Mesenchymal stem cell (in vitro differentiated cells and primary cell): ENCODE measurements at regions not wholly inside any gene's neighbourhood (a gene's known extent, or its start where the extent isn't known, plus 50 kb on each side); places are given as distances from the start of the nearest gene placed in this dataset.

ENCODE experiments used
- DNase-seq: peaks from one replicate; pipeline ENCODE4 v3.0.0-alpha.2; 2013
- H2AFZ ChIP-seq: one replicate; pipeline ENCODE4 v1.6.1; 2013; ENCODE audit warnings: low read depth, mild to moderate bottlenecking, control low read depth, inconsistent platforms, low read length, moderate library complexity
- H2AK5ac ChIP-seq: 2 replicates; pipeline ENCODE4 v1.6.1; 2013; ENCODE audit warnings: low read length, moderate library complexity, mild to moderate bottlenecking, inconsistent platforms; ENCODE audit not compliant: severe bottlenecking
- H2BK120ac ChIP-seq: one replicate; pipeline ENCODE4 v1.6.1; 2013; ENCODE audit warnings: low read depth, mild to moderate bottlenecking, inconsistent platforms, low read length, moderate library complexity
- H2BK12ac ChIP-seq, 2 experiments: one replicate each; pipeline ENCODE4 v1.6.1; 2013; ENCODE audit warnings: inconsistent platforms in 2 of 2, low read length in 2 of 2, mild to moderate bottlenecking in 2 of 2, moderate library complexity in 2 of 2, control low read depth in 1 of 2
- H2BK15ac ChIP-seq: one replicate; pipeline ENCODE4 v1.6.1; 2013; ENCODE audit warnings: mild to moderate bottlenecking, low read depth, inconsistent platforms; ENCODE audit not compliant: poor library complexity, severe bottlenecking
- H2BK5ac ChIP-seq: 2 replicates; pipeline ENCODE4 v1.6.1; 2013; ENCODE audit warnings: low read depth, mild to moderate bottlenecking, low read length, control low read depth, inconsistent platforms; ENCODE audit not compliant: poor library complexity, severe bottlenecking
- H3K14ac ChIP-seq, 2 experiments: one replicate each; pipeline ENCODE4 v1.6.1; 2013; ENCODE audit warnings: inconsistent platforms in 2 of 2, low read length in 2 of 2, control low read depth in 1 of 2, mild to moderate bottlenecking in 1 of 2, moderate library complexity in 1 of 2
- H3K18ac ChIP-seq, 2 experiments: one replicate each; pipeline ENCODE4 v1.6.1; 2013; ENCODE audit warnings: inconsistent platforms in 2 of 2, low read length in 2 of 2, control low read depth in 1 of 2, low read depth in 1 of 2, mild to moderate bottlenecking in 1 of 2
- H3K23ac ChIP-seq, 2 experiments: one replicate each; pipeline ENCODE4 v1.6.1; 2013; ENCODE audit warnings: inconsistent platforms in 2 of 2, low read length in 2 of 2, mild to moderate bottlenecking in 2 of 2, moderate library complexity in 2 of 2, control low read depth in 1 of 2
- H3K27ac ChIP-seq: 2 replicates; pipeline ENCODE4 v1.5.1; 2013; ENCODE audit warnings: mild to moderate bottlenecking, moderate library complexity, low read length, control low read depth, inconsistent platforms; ENCODE audit not compliant: poor library complexity, severe bottlenecking
- H3K27me3 ChIP-seq, 2 experiments: 2 replicates each; pipeline versions ENCODE4 v1.6.1 to v1.7.0; 2013; ENCODE audit warnings: low read length in 2 of 2, mild to moderate bottlenecking in 2 of 2, moderate library complexity in 2 of 2, control low read depth in 1 of 2, inconsistent platforms in 1 of 2; ENCODE audit not compliant: control insufficient read depth in 1 of 2, insufficient read depth in 1 of 2
- H3K36me3 ChIP-seq, 2 experiments: 2 replicates each; pipeline versions ENCODE4 v1.6.1 to v1.7.0; 2013; ENCODE audit warnings: low read length in 2 of 2, control low read depth in 1 of 2, inconsistent platforms in 1 of 2, low read depth in 1 of 2, mild to moderate bottlenecking in 1 of 2; ENCODE audit not compliant: insufficient read depth in 2 of 2, control insufficient read depth in 1 of 2
- H3K4ac ChIP-seq, 2 experiments: one replicate each; pipeline ENCODE4 v1.6.1; 2013; ENCODE audit warnings: inconsistent platforms in 2 of 2, low read length in 2 of 2, mild to moderate bottlenecking in 2 of 2, moderate library complexity in 2 of 2, control low read depth in 1 of 2, low read depth in 1 of 2
- H3K4me1 ChIP-seq: 2 replicates; pipeline ENCODE4 v1.6.1; 2013; ENCODE audit warnings: low read depth, low read length, control low read depth; ENCODE audit not compliant: control insufficient read depth, insufficient read depth
- H3K4me2 ChIP-seq: 2 replicates; pipeline ENCODE4 v1.6.1; 2013; ENCODE audit warnings: low read length, mild to moderate bottlenecking, inconsistent platforms; ENCODE audit not compliant: poor library complexity, severe bottlenecking
- H3K4me3 ChIP-seq, 2 experiments: 2 replicates each; pipeline versions ENCODE4 v1.5.1 to v1.7.0; 2013; ENCODE audit warnings: low read length in 2 of 2, mild to moderate bottlenecking in 2 of 2, control low read depth in 1 of 2, low read depth in 1 of 2; ENCODE audit not compliant: insufficient read depth in 1 of 2
- H3K79me1 ChIP-seq: replicated peaks from 2 replicates; pipeline ENCODE4 v1.6.1; 2013; ENCODE audit warnings: mild to moderate bottlenecking, control low read depth, low read length, inconsistent platforms; ENCODE audit not compliant: poor library complexity, severe bottlenecking
- H3K9ac ChIP-seq: 2 replicates; pipeline ENCODE4 v1.7.0; 2013; ENCODE audit warnings: mild to moderate bottlenecking, low read length, moderate library complexity
- H3K9me3 ChIP-seq: 2 replicates; pipeline ENCODE4 v1.7.0; 2013; ENCODE audit warnings: mild to moderate bottlenecking, low read length; ENCODE audit not compliant: control insufficient read depth
- H4K8ac ChIP-seq: one replicate; pipeline ENCODE4 v1.6.1; 2013; ENCODE audit warnings: inconsistent platforms, mild to moderate bottlenecking, low read length, moderate library complexity
- H4K91ac ChIP-seq: one replicate; pipeline ENCODE4 v1.6.1; 2013; ENCODE audit warnings: mild to moderate bottlenecking, low read length, inconsistent platforms
- WGBS: methylation state at CpG from one replicate; pipeline ENCODE4 v1.1.7; 2013; ENCODE audit warnings: mixed read lengths; 5-methylcytosine and 5-hydroxymethylcytosine counted together

DNA sequence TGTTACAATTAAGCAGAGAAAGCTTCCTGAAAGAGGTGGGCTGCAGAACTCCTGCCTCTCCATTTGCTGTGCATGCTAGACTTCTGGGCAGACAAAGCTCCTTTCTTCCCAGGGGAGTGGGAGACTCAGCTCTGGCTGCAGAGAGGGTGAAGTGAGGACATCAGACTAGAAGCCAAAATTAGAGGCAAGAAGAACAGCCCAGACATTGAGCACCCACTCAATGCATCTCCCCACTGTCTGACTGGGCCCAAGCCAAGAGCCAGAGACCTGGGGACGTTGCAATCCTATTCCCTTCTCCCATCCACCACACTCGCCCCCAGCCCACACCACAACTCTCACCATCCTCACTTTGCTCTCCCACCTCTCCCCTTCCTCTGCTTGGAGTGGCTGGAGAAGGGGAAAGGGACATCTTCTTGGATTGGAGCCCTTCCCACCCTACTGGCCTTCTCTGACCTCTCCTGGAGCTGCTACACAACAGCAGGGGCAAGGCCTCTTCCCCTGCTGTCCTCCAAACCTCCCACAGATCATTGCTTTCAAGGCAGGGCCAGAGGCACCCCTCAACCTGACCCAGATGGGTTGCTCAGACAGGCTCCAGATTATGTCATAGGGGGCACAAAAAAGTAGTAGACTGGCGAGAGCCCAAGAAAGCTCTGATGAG lies 477.7 kb upstream of the CADM1 start:
- Histone ChIP-seq H3K79me1 (no peaks in the 10 kb centered on the region), H2AK5ac (no peak overlapping the region), H2BK5ac (no peak overlapping the region), H3K4ac (no peak overlapping the region), H2AFZ (no peak overlapping the region), H4K8ac (no peak overlapping the region), H4K91ac (no peak overlapping the region), H2BK15ac (no peak overlapping the region), H3K36me3 (no peaks in the 10 kb centered on the region), H3K18ac (no peak overlapping the region), H3K27ac (no peak overlapping the region), H3K4me2 (no peak overlapping the region), H3K4me3 (no peak overlapping the region), H3K23ac (no peak overlapping the region), H3K14ac (no peak overlapping the region), H3K4me1 (peaks cover 6% of the 10 kb centered on the region), H2BK12ac (no peak overlapping the region), H3K9me3 (no peaks in the 10 kb centered on the region), H3K27me3 (peaks cover 0 to 8% of the 10 kb centered on the region in 2 experiments), H3K9ac (no peak overlapping the region), H2BK120ac (no peak overlapping the region)
- DNase-seq, result no peak
- 80% methylated on average over 3 of the region's 3 CpGs for WGBS

GRCh38 chr11:115981104-115981481 lies 476.9 kb upstream of the CADM1 start:
- H3K36me3 ChIP-seq, result no peaks in the 10 kb centered on the region
- no peak overlapping the region for H4K91ac ChIP-seq
- no peak overlapping the region for H2AK5ac ChIP-seq
- WGBS, result 86% methylated on average over 2 of the region's 3 CpGs
- H3K23ac ChIP-seq, result no peak overlapping the region
- H3K79me1 ChIP-seq, result no peaks in the 10 kb centered on the region
- no peaks in the 10 kb centered on the region for H3K9me3 ChIP-seq
- H2BK15ac ChIP-seq, result no peak overlapping the region
- no peak overlapping the region for H3K18ac ChIP-seq
- H2BK12ac ChIP-seq, result no peak overlapping the region
- no peak overlapping the region for H3K9ac ChIP-seq
- H2BK5ac ChIP-seq, result no peak overlapping the region
- H2BK120ac ChIP-seq, result no peak overlapping the region
- H3K27ac ChIP-seq, result no peak overlapping the region
- no peak overlapping the region for H2AFZ ChIP-seq
- no peak overlapping the region for H3K4me2 ChIP-seq
- H3K4me3 ChIP-seq, result no peak overlapping the region
- H3K4me1 ChIP-seq, result peaks cover 6% of the 10 kb centered on the region
- no peak overlapping the region for H4K8ac ChIP-seq
- no peak for DNase-seq
- peaks cover 0 to 15% of the 10 kb centered on the region in 2 experiments for H3K27me3 ChIP-seq
- H3K4ac ChIP-seq, result no peak overlapping the region
- no peak overlapping the region for H3K14ac ChIP-seq

- H4K91ac ChIP-seq, result no peak overlapping the region
- no peaks in the 10 kb centered on the region for H3K79me1 ChIP-seq
- no peak overlapping the region for H2BK5ac ChIP-seq
- no peak overlapping the region for H3K14ac ChIP-seq
- WGBS, result 58% methylated on average over 11 of the region's 14 CpGs
- no peak overlapping the region for H3K23ac ChIP-seq
- H3K4me1 ChIP-seq, result peaks cover 5% of the 10 kb centered on the region
- H3K27ac ChIP-seq, result no peak overlapping the region
- peaks cover 0 to 20% of the 10 kb centered on the region in 2 experiments for H3K27me3 ChIP-seq
- H2BK120ac ChIP-seq, result no peak overlapping the region
- no peak overlapping the region for H2BK15ac ChIP-seq
- H3K4ac ChIP-seq, result no peak overlapping the region
- no peak overlapping the region for H2AK5ac ChIP-seq
- DNase-seq, result no peak
- H4K8ac ChIP-seq, result no peak overlapping the region
- no peak overlapping the region for H2AFZ ChIP-seq
- no peak overlapping the region for H3K4me2 ChIP-seq
- no peak overlapping the region for H3K18ac ChIP-seq
- no peak overlapping the region for H2BK12ac ChIP-seq
- no peaks in the 10 kb centered on the region for H3K9me3 ChIP-seq
- H3K4me3 ChIP-seq, result no peak overlapping the region
- no peaks in the 10 kb centered on the region for H3K36me3 ChIP-seq
- no peak overlapping the region for H3K9ac ChIP-seq
Observed at GRCh38 chr11:115980337-115981103, 476.3 kb upstream of the CADM1 start.

GRCh38 chr11:115974703-115975102 lies 470.5 kb upstream of the CADM1 start:
- H3K14ac ChIP-seq, result no peak overlapping the region
- no peaks in the 10 kb centered on the region for H3K9me3 ChIP-seq
- no peak overlapping the region for H3K4ac ChIP-seq
- DNase-seq, result no peak
- H2BK120ac ChIP-seq, result no peak overlapping the region
- WGBS, result 73% methylated on average over 1 of the region's 1 CpG
- no peaks in the 10 kb centered on the region for H3K36me3 ChIP-seq
- no peak overlapping the region for H2BK5ac ChIP-seq
- no peaks in the 10 kb centered on the region for H3K79me1 ChIP-seq
- H3K9ac ChIP-seq, result no peak overlapping the region
- no peak overlapping the region for H4K8ac ChIP-seq
- H2AFZ ChIP-seq, result no peak overlapping the region
- no peak overlapping the region for H3K18ac ChIP-seq
- no peak overlapping the region for H2AK5ac ChIP-seq
- no peak overlapping the region for H2BK12ac ChIP-seq
- no peak overlapping the region for H3K23ac ChIP-seq
- H4K91ac ChIP-seq, result no peak overlapping the region
- H3K27me3 ChIP-seq, result peaks cover 0 to 34% of the 10 kb centered on the region in 2 experiments
- no peak overlapping the region for H3K27ac ChIP-seq
- H3K4me2 ChIP-seq, result no peak overlapping the region
- H3K4me1 ChIP-seq, result peaks cover 2% of the 10 kb centered on the region
- no peak overlapping the region for H2BK15ac ChIP-seq
- H3K4me3 ChIP-seq, result no peak overlapping the region
